B cell (primary cell): ENCODE measurements at regions not wholly inside any gene's neighbourhood (a gene's known extent, or its start where the extent isn't known, plus 50 kb on each side); places are given as distances from the start of the nearest gene placed in this dataset.

ENCODE experiments used
- ATAC-seq: fragments of 200-7000 bp; cut with Tn5 transposase; one replicate; pipeline ENCODE4 v1.10.0; 2021; ENCODE audit warnings: low read depth, mild to moderate bottlenecking, moderate number of reproducible peaks, moderate library complexity
- CTCF ChIA-PET: fragments of 350-600 bp; sonication (Branson Sonifier 250); formaldehyde crosslinking; loops from one replicate; lab custom pipeline; 2021; ENCODE audit warnings: antibody characterized with exemption, inconsistent platforms; lab: Charles Lee
- POLR2A ChIA-PET: fragments of 350-600 bp; sonication (Branson Sonifier 250); formaldehyde crosslinking; loops from one replicate; lab custom pipeline; 2021; ENCODE audit warnings: antibody characterized with exemption; lab: Charles Lee
- DNase-seq: peaks from one replicate; pipeline ENCODE4 v3.0.0; 2013
- H2AFZ ChIP-seq: 2 replicates; pipeline ENCODE4 v1.6.1; 2012; ENCODE audit warnings: mild to moderate bottlenecking, low read depth, low read length; ENCODE audit not compliant: insufficient read depth, poor library complexity, severe bottlenecking
- H3K27ac ChIP-seq, 2 donors: 1 replicate in 1 of 2; 2 replicates in 1 of 2; pipeline ENCODE4 v1.5.1; 2012 to 2013; ENCODE audit warnings: low read length in 2 of 2, mild to moderate bottlenecking in 2 of 2, moderate library complexity in 1 of 2
- H3K27me3 ChIP-seq, 4 experiments: fragments of 200-600 bp in 1 of 4; sonication (generic) in 1 of 4; replicated peaks in 1 of 4; 1 replicate in 2 of 4; 2 replicates in 2 of 4; pipeline versions ENCODE4 v1.6.1 to v1.7.0; 2013 to 2016; ENCODE audit warnings: low read length in 3 of 4, mild to moderate bottlenecking in 2 of 4, mixed read lengths in 1 of 4, moderate library complexity in 1 of 4; ENCODE audit not compliant: insufficient read depth in 4 of 4, control insufficient read depth in 3 of 4; ENCODE audit errors: control extremely low read depth in 1 of 4
- H3K36me3 ChIP-seq, 2 experiments: replicated peaks in 1 of 2; 1 replicate in 1 of 2; 2 replicates in 1 of 2; pipeline versions ENCODE4 v1.6.1 to v1.7.1; 2013; ENCODE audit warnings: low read length in 1 of 2; ENCODE audit not compliant: insufficient read depth in 2 of 2, control insufficient read depth in 1 of 2; ENCODE audit errors: control extremely low read depth in 1 of 2, extremely low read depth in 1 of 2
- H3K4me1 ChIP-seq, 2 donors: fragments of 200-600 bp in 1 of 2; sonication (generic) in 1 of 2; 1 replicate in 1 of 2; 2 replicates in 1 of 2; pipeline versions ENCODE4 v1.5.1 to v1.6.1; 2013 to 2017; ENCODE audit warnings: low read length in 2 of 2; ENCODE audit not compliant: control insufficient read depth in 2 of 2, insufficient read depth in 2 of 2
- H3K4me2 ChIP-seq: replicated peaks from 2 replicates; pipeline ENCODE3; 2012; ENCODE audit warnings: mild to moderate bottlenecking, low read depth, low read length; ENCODE audit not compliant: poor library complexity, severe bottlenecking
- H3K4me3 ChIP-seq, 5 experiments: fragments of 200-600 bp in 1 of 5; sonication (generic) in 1 of 5; 1 replicate in 3 of 5; 2 replicates in 2 of 5; pipeline versions ENCODE4 v1.5.1 to v1.7.0; 2011 to 2016; ENCODE audit warnings: low read length in 4 of 5, mild to moderate bottlenecking in 4 of 5, low read depth in 2 of 5, control low read depth in 1 of 5, moderate library complexity in 1 of 5; ENCODE audit not compliant: insufficient read depth in 1 of 5; ENCODE audit errors: control extremely low read depth in 1 of 5, extremely low read depth in 1 of 5
- H3K79me2 ChIP-seq: fragments of 200-600 bp; sonication (generic); one replicate; pipeline ENCODE4 v1.6.0; 2016; ENCODE audit warnings: low read length; ENCODE audit not compliant: control insufficient read depth, insufficient read depth
- H3K9ac ChIP-seq: fragments of 200-600 bp; sonication (generic); 2 replicates; pipeline ENCODE4 v1.6.1; 2017; ENCODE audit warnings: mild to moderate bottlenecking, low read length, moderate library complexity
- H3K9me3 ChIP-seq, 3 donors: one replicate each; pipeline versions ENCODE4 v1.6.1 to v1.7.1; 2013; ENCODE audit warnings: low read length in 2 of 3; ENCODE audit not compliant: control insufficient read depth in 2 of 3, insufficient read depth in 1 of 3; ENCODE audit errors: control extremely low read depth in 1 of 3
- H4K20me1 ChIP-seq: 2 replicates; pipeline ENCODE4 v1.6.0; 2012; ENCODE audit warnings: mild to moderate bottlenecking, low read length; ENCODE audit not compliant: insufficient read depth, control insufficient read depth, poor library complexity, severe bottlenecking
- H3K27ac Mint-ChIP-seq: one replicate; pipeline ENCODE4 v1.8.0; 2021; ENCODE audit warnings: mixed read lengths
- H3K27me3 Mint-ChIP-seq: one replicate; pipeline ENCODE4 v1.8.0; 2021; ENCODE audit warnings: mixed read lengths
- H3K4me1 Mint-ChIP-seq: one replicate; pipeline ENCODE4 v1.8.0; 2021; ENCODE audit warnings: mixed read lengths
- H3K4me3 Mint-ChIP-seq: one replicate; pipeline ENCODE4 v1.8.0; 2021; ENCODE audit warnings: mixed read lengths
- H3K9me3 Mint-ChIP-seq: one replicate; pipeline ENCODE4 v1.8.0; 2022; ENCODE audit warnings: mixed read lengths; ENCODE audit not compliant: insufficient read depth
- CTCF ChIP-seq: fragments of 200-600 bp; IDR thresholded peaks from one replicate; pipeline ENCODE4 v1.8.0; 2022; ENCODE audit warnings: antibody characterized with exemption, mild to moderate bottlenecking
- EZH2 ChIP-seq: IDR thresholded peaks from 2 replicates; pipeline ENCODE4 v1.6.1; 2012; ENCODE audit warnings: borderline replicate concordance, low read depth, mild to moderate bottlenecking, moderate library complexity, low read length; ENCODE audit not compliant: insufficient read depth, poor library complexity, severe bottlenecking
- WGBS: methylation state at CpG from one replicate; pipeline ENCODE4 v1.1.5; 2013; ENCODE audit warnings: missing lambda C conversion rate; ENCODE audit not compliant: insufficient coverage; 5-methylcytosine and 5-hydroxymethylcytosine counted together
- intact Hi-C: fragments of 100-400 bp; cut with micrococcal nuclease; formaldehyde crosslinking; loops from one replicate; pipeline ENCODE4 v1.10.0; 2022

GRCh38 chr5:174300118-174300940 lies 254.8 kb downstream of the NSG2 start:
- 85% methylated on average over 4 of the region's 8 CpGs for WGBS
- no peak overlapping the region for H3K4me3 ChIP-seq
- no peaks in the 10 kb centered on the region for H4K20me1 ChIP-seq
- H3K27ac ChIP-seq, result no peak overlapping the region
- no peaks in the 10 kb centered on the region for H3K9me3 ChIP-seq
- H3K36me3 ChIP-seq, result no peaks in the 10 kb centered on the region
- no peaks in the 10 kb centered on the region for H3K9me3 Mint-ChIP-seq
- TF ChIP-seq EZH2 (no peak), CTCF (no peak)
- H3K27me3 Mint-ChIP-seq, result peaks cover 6% of the 10 kb centered on the region
- H3K4me1 Mint-ChIP-seq, result no peaks in the 10 kb centered on the region
- H3K4me1 ChIP-seq, result no peaks in the 10 kb centered on the region
- H3K27me3 ChIP-seq, result no peaks in the 10 kb centered on the region
- no peaks in the 10 kb centered on the region for H3K79me2 ChIP-seq
- H2AFZ ChIP-seq, result no peak overlapping the region
- DNase-seq (no peak), ATAC-seq (no peak)
- intact Hi-C loops, result no loop called here
- H3K27ac Mint-ChIP-seq, result no peak overlapping the region
- ChIA-PET CTCF (no interaction called here), POLR2A (no interaction called here)
- no peak overlapping the region for H3K9ac ChIP-seq
- no peak overlapping the region for H3K4me2 ChIP-seq
- H3K4me3 Mint-ChIP-seq, result no peak overlapping the region

- no peak overlapping the region for H3K27ac ChIP-seq
- no peak for ATAC-seq
Observed at GRCh38 chr5:174300941-174301761, 255.6 kb downstream of the NSG2 start.

More at GRCh38 chr5:174300941-174301761, 255.6 kb downstream of the NSG2 start:
- Histone ChIP-seq H3K27me3 (no peaks in the 10 kb centered on the region), H3K9ac (no peak overlapping the region), H3K4me3 (no peak overlapping the region), H4K20me1 (no peaks in the 10 kb centered on the region), H3K9me3 (no peaks in the 10 kb centered on the region), H3K79me2 (no peaks in the 10 kb centered on the region), H3K36me3 (no peaks in the 10 kb centered on the region), H3K4me1 (no peaks in the 10 kb centered on the region), H2AFZ (no peak overlapping the region), H3K4me2 (no peak overlapping the region)
- no peak overlapping the region for H3K4me3 Mint-ChIP-seq
- H3K9me3 Mint-ChIP-seq, result no peaks in the 10 kb centered on the region
- H3K27me3 Mint-ChIP-seq, result peaks cover 6% of the 10 kb centered on the region
- DNase-seq, result no peak
- WGBS, result 47% methylated on average over 6 of the region's 12 CpGs
- POLR2A ChIA-PET, result no interaction called here
- no peak for TF ChIP-seq CTCF
- TF ChIP-seq EZH2, result no peak
- intact Hi-C loops, result no loop called here
- no peak overlapping the region for H3K27ac Mint-ChIP-seq
- CTCF ChIA-PET, result no interaction called here
- no peaks in the 10 kb centered on the region for H3K4me1 Mint-ChIP-seq
